ENCODE measurements at regions not wholly inside any gene's neighbourhood (a gene's known extent, or its start where the extent isn't known, plus 50 kb on each side); places are given as distances from the start of the nearest gene placed in this dataset.

DNA sequence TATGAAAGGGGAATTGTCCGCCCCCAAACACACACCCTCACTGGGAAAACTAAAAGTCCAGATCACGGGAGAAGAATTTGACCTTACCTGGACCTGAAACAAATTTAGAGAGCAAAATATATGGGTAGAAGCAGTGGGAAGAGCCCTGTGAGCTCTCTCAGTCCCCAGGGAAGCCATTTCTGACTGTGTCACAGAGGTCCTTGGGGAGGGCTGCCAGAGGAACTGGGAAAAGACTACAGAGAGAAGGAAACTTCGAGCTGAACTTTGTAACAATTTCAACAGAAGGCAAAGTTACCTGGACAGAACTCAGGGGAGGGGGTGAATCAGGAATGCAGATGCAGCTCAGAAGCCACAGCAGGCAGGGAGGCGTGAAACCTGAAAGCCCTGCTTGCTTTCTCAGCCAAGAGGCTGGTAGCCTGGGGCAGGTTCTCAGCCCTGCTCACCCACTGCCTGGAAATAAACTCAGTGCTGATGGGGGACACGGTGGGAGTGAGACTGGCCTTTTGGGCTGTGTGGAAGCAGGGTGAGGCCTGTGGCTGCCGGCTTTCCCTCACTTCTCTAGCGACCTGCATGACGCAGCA, 163.8 kb downstream of the TMEM200A start:
- Histone ChIP-seq H3K36me3 (ENCODE audit: control insufficient read depth in 4 of 4, insufficient read depth in 3 of 4, low read depth in 1 of 4, low read length in 3 of 4) (no peaks in the 10 kb centered on the region), H3K4me3 (ENCODE audit: low read depth in 1 of 3, low read length in 3 of 3) (no peak overlapping the region), H3K9ac (ENCODE audit: low read depth in 1 of 2, low read length in 2 of 2) (no peak overlapping the region), H3K27ac (ENCODE audit: low read depth in 1 of 2, low read length in 2 of 2) (no peak overlapping the region), H3K4me1 (ENCODE audit: control insufficient read depth in 4 of 4, insufficient read depth in 4 of 4, low read length in 3 of 4) (no peaks in the 10 kb centered on the region), H3K27me3 (ENCODE audit: control insufficient read depth in 4 of 4, insufficient read depth in 4 of 4, low read length in 3 of 4) (no peaks in the 10 kb centered on the region), H3K9me3 (ENCODE audit: control insufficient read depth in 4 of 4, low read length in 3 of 4) (no peaks in the 10 kb centered on the region)
- TF ChIP-seq NR2F2 (IDR thresholded peaks at IDR 0.05): no peak
- no peak for TF ChIP-seq RXRA (IDR thresholded peaks at IDR 0.05)
- TF ChIP-seq, protein P1, sequence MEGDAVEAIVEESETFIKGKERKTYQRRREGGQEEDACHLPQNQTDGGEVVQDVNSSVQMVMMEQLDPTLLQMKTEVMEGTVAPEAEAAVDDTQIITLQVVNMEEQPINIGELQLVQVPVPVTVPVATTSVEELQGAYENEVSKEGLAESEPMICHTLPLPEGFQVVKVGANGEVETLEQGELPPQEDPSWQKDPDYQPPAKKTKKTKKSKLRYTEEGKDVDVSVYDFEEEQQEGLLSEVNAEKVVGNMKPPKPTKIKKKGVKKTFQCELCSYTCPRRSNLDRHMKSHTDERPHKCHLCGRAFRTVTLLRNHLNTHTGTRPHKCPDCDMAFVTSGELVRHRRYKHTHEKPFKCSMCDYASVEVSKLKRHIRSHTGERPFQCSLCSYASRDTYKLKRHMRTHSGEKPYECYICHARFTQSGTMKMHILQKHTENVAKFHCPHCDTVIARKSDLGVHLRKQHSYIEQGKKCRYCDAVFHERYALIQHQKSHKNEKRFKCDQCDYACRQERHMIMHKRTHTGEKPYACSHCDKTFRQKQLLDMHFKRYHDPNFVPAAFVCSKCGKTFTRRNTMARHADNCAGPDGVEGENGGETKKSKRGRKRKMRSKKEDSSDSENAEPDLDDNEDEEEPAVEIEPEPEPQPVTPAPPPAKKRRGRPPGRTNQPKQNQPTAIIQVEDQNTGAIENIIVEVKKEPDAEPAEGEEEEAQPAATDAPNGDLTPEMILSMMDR (IDR thresholded peaks at IDR 0.05; ENCODE audit: low read depth, low read length, missing input control): no peak
- TF ChIP-seq EGR1 (IDR thresholded peaks at IDR 0.05; ENCODE audit: low read depth in 2 of 2): no peak
- TF ChIP-seq, protein P2, sequence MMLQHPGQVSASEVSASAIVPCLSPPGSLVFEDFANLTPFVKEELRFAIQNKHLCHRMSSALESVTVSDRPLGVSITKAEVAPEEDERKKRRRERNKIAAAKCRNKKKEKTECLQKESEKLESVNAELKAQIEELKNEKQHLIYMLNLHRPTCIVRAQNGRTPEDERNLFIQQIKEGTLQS (IDR thresholded peaks at IDR 0.05): no peak
- no peak for TF ChIP-seq FOXA2 (IDR thresholded peaks at IDR 0.05)
- TF ChIP-seq, protein P3, sequence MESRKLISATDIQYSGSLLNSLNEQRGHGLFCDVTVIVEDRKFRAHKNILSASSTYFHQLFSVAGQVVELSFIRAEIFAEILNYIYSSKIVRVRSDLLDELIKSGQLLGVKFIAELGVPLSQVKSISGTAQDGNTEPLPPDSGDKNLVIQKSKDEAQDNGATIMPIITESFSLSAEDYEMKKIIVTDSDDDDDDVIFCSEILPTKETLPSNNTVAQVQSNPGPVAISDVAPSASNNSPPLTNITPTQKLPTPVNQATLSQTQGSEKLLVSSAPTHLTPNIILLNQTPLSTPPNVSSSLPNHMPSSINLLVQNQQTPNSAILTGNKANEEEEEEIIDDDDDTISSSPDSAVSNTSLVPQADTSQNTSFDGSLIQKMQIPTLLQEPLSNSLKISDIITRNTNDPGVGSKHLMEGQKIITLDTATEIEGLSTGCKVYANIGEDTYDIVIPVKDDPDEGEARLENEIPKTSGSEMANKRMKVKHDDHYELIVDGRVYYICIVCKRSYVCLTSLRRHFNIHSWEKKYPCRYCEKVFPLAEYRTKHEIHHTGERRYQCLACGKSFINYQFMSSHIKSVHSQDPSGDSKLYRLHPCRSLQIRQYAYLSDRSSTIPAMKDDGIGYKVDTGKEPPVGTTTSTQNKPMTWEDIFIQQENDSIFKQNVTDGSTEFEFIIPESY (IDR thresholded peaks at IDR 0.05): no peak
- TF ChIP-seq HNF4G (IDR thresholded peaks at IDR 0.05): no peak
- no peak for TF ChIP-seq GABPA (IDR thresholded peaks at IDR 0.05 in 1 of 2, conservative IDR thresholded peaks at IDR 0.05 in 1 of 2)
- TF ChIP-seq JUND (IDR thresholded peaks at IDR 0.05): no peak
- no peak for TF ChIP-seq RAD21 (IDR thresholded peaks at IDR 0.05)
- TF ChIP-seq SP1 (IDR thresholded peaks at IDR 0.05): no peak
- no peak for TF ChIP-seq TAF1 (conservative IDR thresholded peaks at IDR 0.05)
- no peak for TF ChIP-seq FOXA1 (IDR thresholded peaks at IDR 0.05)
- 88% methylated on average over 8 of the region's 8 CpGs for WGBS
- DNase-seq (ENCODE audit: low spot score): no peak

DNA sequence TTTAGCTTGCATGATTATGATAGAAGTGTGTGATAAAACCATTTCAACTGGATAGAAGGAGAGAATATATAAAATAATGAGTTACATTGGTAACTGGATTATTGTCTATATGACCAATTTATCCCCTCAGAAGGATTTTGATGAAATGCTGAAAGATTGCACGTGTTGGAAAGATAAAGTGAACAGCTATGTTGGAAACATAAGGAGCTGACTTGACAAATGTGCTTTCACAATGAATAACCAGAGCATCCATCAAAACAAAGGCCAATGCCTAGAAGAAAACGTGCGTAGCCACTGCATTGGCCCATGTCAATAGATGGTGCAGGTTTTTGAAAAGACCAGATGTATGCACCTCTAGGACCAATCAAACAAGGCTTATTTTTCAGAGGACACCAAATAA, 168.8 kb downstream of the TMEM200A start:
- H3K9me3 ChIP-seq (ENCODE audit: control insufficient read depth in 4 of 4, low read length in 3 of 4): peaks cover 0 to 8% (median under 1%) of the 10 kb centered on the region in 4 donors
- H3K36me3 ChIP-seq (ENCODE audit: control insufficient read depth in 4 of 4, insufficient read depth in 3 of 4, low read depth in 1 of 4, low read length in 3 of 4): no peaks in the 10 kb centered on the region
- H3K9ac ChIP-seq (ENCODE audit: low read depth in 1 of 2, low read length in 2 of 2): no peak overlapping the region
- H3K4me3 ChIP-seq (ENCODE audit: low read depth in 1 of 3, low read length in 3 of 3): no peak overlapping the region
- no peak for TF ChIP-seq NR2F2 (IDR thresholded peaks at IDR 0.05)
- TF ChIP-seq TAF1 (conservative IDR thresholded peaks at IDR 0.05): no peak
- no peak for TF ChIP-seq HNF4A (conservative IDR thresholded peaks at IDR 0.05)
- TF ChIP-seq FOXA2 (IDR thresholded peaks at IDR 0.05): no peak
- TF ChIP-seq, protein P2 (IDR thresholded peaks at IDR 0.05): no peak
- TF ChIP-seq, protein P3 (IDR thresholded peaks at IDR 0.05): no peak
- TF ChIP-seq SP1 (IDR thresholded peaks at IDR 0.05): no peak
- TF ChIP-seq, protein P4, sequence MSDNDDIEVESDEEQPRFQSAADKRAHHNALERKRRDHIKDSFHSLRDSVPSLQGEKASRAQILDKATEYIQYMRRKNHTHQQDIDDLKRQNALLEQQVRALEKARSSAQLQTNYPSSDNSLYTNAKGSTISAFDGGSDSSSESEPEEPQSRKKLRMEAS (IDR thresholded peaks at IDR 0.05): no peak
- H3K27ac ChIP-seq (ENCODE audit: low read depth in 1 of 2, low read length in 2 of 2): no peak overlapping the region
- DNase-seq (ENCODE audit: low spot score): no peak
- 83% methylated on average over 3 of the region's 3 CpGs for WGBS
- H3K4me1 ChIP-seq (ENCODE audit: control insufficient read depth in 4 of 4, insufficient read depth in 4 of 4, low read length in 3 of 4): no peaks in the 10 kb centered on the region
- no peaks in the 10 kb centered on the region for H3K27me3 ChIP-seq (ENCODE audit: control insufficient read depth in 4 of 4, insufficient read depth in 4 of 4, low read length in 3 of 4)
